HEK293 (cell line): ENCODE measurements at regions not wholly inside any gene's neighbourhood (a gene's known extent, or its start where the extent isn't known, plus 50 kb on each side); places are given as distances from the start of the nearest gene placed in this dataset.
A peak's percentile ranks its signal among the peaks of the same experiment; 100 is the strongest.

Experiments used
- CTCF ChIA-PET: fragments of 350-600 bp; formaldehyde crosslinking; extraction: SDS; loops from one replicate; lab custom pipeline; 2021; ENCODE audit warnings: antibody characterized with exemption; lab: Yijun Ruan, JAX
- POLR2A ChIA-PET: fragments of 300-600 bp; formaldehyde crosslinking; extraction: SDS; loops from one replicate; lab custom pipeline; 2020; ENCODE audit warnings: antibody characterized with exemption, inconsistent platforms; lab: Yijun Ruan, JAX
- H3K27ac ChIP-seq: fragments of 200-500 bp; sonication (Bioruptor generic); 2 replicates; pipeline ENCODE4 v1.5.1; 2014; ENCODE audit warnings: low read depth, low read length, control low read depth, inconsistent platforms; ENCODE audit errors: extremely low read depth
- H3K36me3 ChIP-seq, 2 experiments: fragments of 200-500 bp in 1 of 2; sonication (Bioruptor generic) in 1 of 2; 1 replicate in 1 of 2; 2 replicates in 1 of 2; pipeline ENCODE4 v1.5.1; 2014 to 2017; ENCODE audit warnings: inconsistent platforms in 2 of 2, low read length in 2 of 2; ENCODE audit not compliant: control insufficient read depth in 2 of 2, insufficient read depth in 1 of 2
- H3K4me1 ChIP-seq: fragments of 200-500 bp; sonication (Bioruptor generic); 2 replicates; pipeline ENCODE4 v1.5.1; 2014; ENCODE audit warnings: mild to moderate bottlenecking, low read length, inconsistent platforms; ENCODE audit not compliant: control insufficient read depth, insufficient read depth
- H3K4me3 ChIP-seq: 2 replicates; pipeline ENCODE4 v1.5.1; 2011; ENCODE audit warnings: low read depth, mild to moderate bottlenecking, control low read depth, low read length, moderate library complexity
- H3K9me3 ChIP-seq: fragments of 200-500 bp; sonication (Bioruptor generic); 2 replicates; pipeline ENCODE4 v1.5.1; 2014; ENCODE audit warnings: low read depth, low read length, inconsistent platforms; ENCODE audit not compliant: control insufficient read depth, insufficient read depth
- GLI4 ChIP-seq: fragments of 450-650 bp; formaldehyde crosslinking; IDR thresholded peaks from 2 replicates; pipeline ENCODE4 v1.5.1; 2016; ENCODE audit warnings: missing biosample characterization, missing genetic modification characterization
- GLIS1 ChIP-seq: fragments of 450-650 bp; formaldehyde crosslinking; IDR thresholded peaks from 2 replicates; pipeline ENCODE4 v1.5.1; 2016; ENCODE audit warnings: missing biosample characterization, missing genetic modification characterization
- SP2 ChIP-seq: fragments of 450-650 bp; formaldehyde crosslinking; IDR thresholded peaks from 2 replicates; pipeline ENCODE4 v1.5.1; 2016; ENCODE audit warnings: missing biosample characterization, missing genetic modification characterization
- TCF7L2 ChIP-seq: IDR thresholded peaks from 2 replicates; pipeline ENCODE4 v1.6.1; 2011; ENCODE audit warnings: low read depth, mild to moderate bottlenecking, inconsistent platforms, low read length, moderate library complexity, borderline replicate concordance
- ZNF10 ChIP-seq: fragments of 450-650 bp; formaldehyde crosslinking; IDR thresholded peaks from 2 replicates; pipeline ENCODE4 v1.5.1; 2017; ENCODE audit warnings: missing biosample characterization, missing genetic modification characterization
- ZNF112 ChIP-seq: fragments of 450-650 bp; formaldehyde crosslinking; IDR thresholded peaks from 2 replicates; pipeline ENCODE4 v1.5.0; 2017; ENCODE audit warnings: missing biosample characterization, missing genetic modification characterization
- ZNF157 ChIP-seq: fragments of 450-650 bp; formaldehyde crosslinking; IDR thresholded peaks from 2 replicates; pipeline ENCODE4 v1.5.1; 2016; ENCODE audit warnings: missing biosample characterization, missing genetic modification characterization
- ZNF2 ChIP-seq: fragments of 450-650 bp; formaldehyde crosslinking; IDR thresholded peaks from 2 replicates; pipeline ENCODE4 v1.5.1; 2016; ENCODE audit warnings: missing biosample characterization, missing genetic modification characterization
- ZNF202 ChIP-seq: fragments of 450-650 bp; formaldehyde crosslinking; IDR thresholded peaks from 2 replicates; pipeline ENCODE4 v1.5.1; 2016; ENCODE audit warnings: missing biosample characterization, missing genetic modification characterization, borderline replicate concordance
- ZNF302 ChIP-seq: fragments of 450-650 bp; formaldehyde crosslinking; IDR thresholded peaks from 2 replicates; pipeline ENCODE4 v1.5.1; 2016; ENCODE audit warnings: missing biosample characterization, missing genetic modification characterization, low read depth
- ZNF366 ChIP-seq: fragments of 450-650 bp; formaldehyde crosslinking; conservative IDR thresholded peaks from 2 replicates; pipeline ENCODE4 v1.5.1; 2016; ENCODE audit warnings: missing biosample characterization, missing genetic modification characterization
- ZNF391 ChIP-seq: fragments of 450-650 bp; formaldehyde crosslinking; IDR thresholded peaks from 2 replicates; pipeline ENCODE4 v1.5.1; 2016; ENCODE audit warnings: low read depth, missing biosample characterization, missing genetic modification characterization, borderline replicate concordance
- ZNF544 ChIP-seq: fragments of 450-650 bp; formaldehyde crosslinking; IDR thresholded peaks from 2 replicates; pipeline ENCODE4 v1.5.0; 2017; ENCODE audit warnings: missing biosample characterization, missing genetic modification characterization
- ZNF600 ChIP-seq: fragments of 450-650 bp; formaldehyde crosslinking; IDR thresholded peaks from 2 replicates; pipeline ENCODE4 v1.5.1; 2016; ENCODE audit warnings: missing biosample characterization, missing genetic modification characterization
- ZNF747 ChIP-seq: fragments of 450-650 bp; formaldehyde crosslinking; IDR thresholded peaks from 2 replicates; pipeline ENCODE4 v1.5.1; 2016; ENCODE audit warnings: missing biosample characterization, missing genetic modification characterization
- ZXDB ChIP-seq: fragments of 450-650 bp; formaldehyde crosslinking; IDR thresholded peaks from 2 replicates; pipeline ENCODE4 v1.5.1; 2016; ENCODE audit warnings: missing biosample characterization, missing genetic modification characterization
- TF ChIP-seq, protein P1 (sequence below): fragments of 450-650 bp; formaldehyde crosslinking; IDR thresholded peaks from 2 replicates; pipeline ENCODE4 v1.5.1; 2017; ENCODE audit warnings: missing biosample characterization, missing genetic modification characterization
- TF ChIP-seq, protein P2 (sequence below): fragments of 450-650 bp; formaldehyde crosslinking; IDR thresholded peaks from 2 replicates; pipeline ENCODE4 v1.5.1; 2017; ENCODE audit warnings: missing biosample characterization, missing genetic modification characterization
- TF ChIP-seq, protein P3 (sequence below): fragments of 450-650 bp; formaldehyde crosslinking; IDR thresholded peaks from 2 replicates; pipeline ENCODE4 v1.5.1; 2016; ENCODE audit warnings: missing biosample characterization, missing genetic modification characterization

DNA sequence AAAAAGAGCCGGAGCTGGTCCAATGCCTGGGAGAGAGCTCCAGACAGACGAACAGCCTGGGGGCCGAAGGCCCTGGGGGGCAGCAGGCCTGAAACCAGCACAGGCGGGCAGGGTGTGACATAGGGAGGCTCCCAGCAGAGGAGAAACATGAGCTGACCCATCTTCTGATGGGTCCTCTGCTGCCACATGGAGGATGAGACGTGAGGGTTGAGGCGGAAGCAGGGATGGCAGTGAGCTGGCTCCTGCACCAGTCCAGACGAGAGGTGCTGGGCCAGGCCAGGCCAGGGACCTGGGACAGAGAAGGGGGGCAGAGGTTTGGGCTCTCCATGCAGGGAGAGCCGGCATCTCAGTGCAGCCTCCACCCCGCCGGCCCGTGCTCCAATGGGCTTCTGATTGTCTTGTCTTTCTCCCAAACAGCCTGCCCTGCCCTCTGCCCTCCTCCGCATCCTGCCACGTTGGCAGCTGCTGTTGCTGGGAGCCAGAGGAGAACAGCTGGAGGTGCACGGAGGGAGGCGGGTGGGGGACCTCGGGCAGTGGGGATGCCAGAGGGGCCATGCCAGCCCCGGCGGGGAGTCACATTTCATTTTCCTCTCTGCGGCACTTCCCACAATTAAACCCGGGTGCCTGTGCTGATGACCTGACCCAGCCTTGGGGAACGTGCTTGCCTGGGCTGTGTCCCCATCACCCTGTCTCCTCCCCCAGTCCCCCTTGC lies 139.1 kb upstream of the GSE1 start (continued):
- TF ChIP-seq, protein P1, sequence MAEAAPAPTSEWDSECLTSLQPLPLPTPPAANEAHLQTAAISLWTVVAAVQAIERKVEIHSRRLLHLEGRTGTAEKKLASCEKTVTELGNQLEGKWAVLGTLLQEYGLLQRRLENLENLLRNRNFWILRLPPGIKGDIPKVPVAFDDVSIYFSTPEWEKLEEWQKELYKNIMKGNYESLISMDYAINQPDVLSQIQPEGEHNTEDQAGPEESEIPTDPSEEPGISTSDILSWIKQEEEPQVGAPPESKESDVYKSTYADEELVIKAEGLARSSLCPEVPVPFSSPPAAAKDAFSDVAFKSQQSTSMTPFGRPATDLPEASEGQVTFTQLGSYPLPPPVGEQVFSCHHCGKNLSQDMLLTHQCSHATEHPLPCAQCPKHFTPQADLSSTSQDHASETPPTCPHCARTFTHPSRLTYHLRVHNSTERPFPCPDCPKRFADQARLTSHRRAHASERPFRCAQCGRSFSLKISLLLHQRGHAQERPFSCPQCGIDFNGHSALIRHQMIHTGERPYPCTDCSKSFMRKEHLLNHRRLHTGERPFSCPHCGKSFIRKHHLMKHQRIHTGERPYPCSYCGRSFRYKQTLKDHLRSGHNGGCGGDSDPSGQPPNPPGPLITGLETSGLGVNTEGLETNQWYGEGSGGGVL, result peak; percentile 76; the same call in 1 of the 2 replicates
- TF ChIP-seq ZNF2 (tag by site-specific recombination) (no peak), GLI4 (tag by site-specific recombination) (no peak), ZXDB (no peak), ZNF391 (no peak)
- TF ChIP-seq, protein P2, sequence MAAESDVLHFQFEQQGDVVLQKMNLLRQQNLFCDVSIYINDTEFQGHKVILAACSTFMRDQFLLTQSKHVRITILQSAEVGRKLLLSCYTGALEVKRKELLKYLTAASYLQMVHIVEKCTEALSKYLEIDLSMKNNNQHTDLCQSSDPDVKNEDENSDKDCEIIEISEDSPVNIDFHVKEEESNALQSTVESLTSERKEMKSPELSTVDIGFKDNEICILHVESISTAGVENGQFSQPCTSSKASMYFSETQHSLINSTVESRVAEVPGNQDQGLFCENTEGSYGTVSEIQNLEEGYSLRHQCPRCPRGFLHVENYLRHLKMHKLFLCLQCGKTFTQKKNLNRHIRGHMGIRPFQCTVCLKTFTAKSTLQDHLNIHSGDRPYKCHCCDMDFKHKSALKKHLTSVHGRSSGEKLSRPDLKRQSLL, result peak; percentile 29; the same call in 1 of the 2 replicates

DNA sequence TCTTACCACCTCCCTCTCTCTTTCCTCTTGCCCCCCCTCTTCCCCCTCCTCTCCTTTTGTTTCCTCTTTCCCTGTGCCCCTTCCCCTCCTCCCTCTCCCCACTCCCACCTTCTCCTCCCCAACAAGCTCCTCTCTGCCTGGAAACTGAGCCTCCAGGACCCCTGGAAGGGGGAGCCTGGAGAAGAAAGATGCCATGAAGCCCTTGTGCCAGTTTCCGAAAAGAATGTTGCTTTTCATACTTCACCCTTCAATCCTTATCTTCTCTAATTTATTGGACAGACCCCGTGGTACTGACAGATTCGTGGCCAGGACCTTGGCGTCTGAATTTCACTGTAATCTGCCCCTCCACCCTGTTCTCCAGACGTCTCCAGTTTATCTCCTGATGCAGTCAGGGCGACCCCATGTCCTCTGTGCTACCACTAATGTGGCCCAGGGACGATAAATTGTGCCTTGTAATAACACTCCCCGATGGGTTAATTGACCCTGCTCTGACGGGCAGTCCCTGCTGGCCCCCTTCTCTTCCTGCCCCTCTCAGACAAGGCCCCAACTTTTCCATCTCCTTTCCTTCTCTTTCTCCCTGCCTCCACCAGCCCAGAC lies 138.4 kb upstream of the GSE1 start:
- H3K36me3 ChIP-seq, result no peaks in the 10 kb centered on the region
- no peak for TF ChIP-seq ZNF202
- no peak for TF ChIP-seq ZNF10
- TF ChIP-seq, protein P1, result no peak; the same call in 1 of the 2 replicates
- TF ChIP-seq ZNF747 (tag by site-specific recombination), result no peak
- TF ChIP-seq ZNF366, result no peak
- TF ChIP-seq ZNF302, result no peak
- no peak for TF ChIP-seq ZNF600 (tag by site-specific recombination)
- TF ChIP-seq ZNF157 (tag by site-specific recombination), result no peak
- no peak for TF ChIP-seq ZNF544
- no peak for TF ChIP-seq SP2 (tag by site-specific recombination)
- TF ChIP-seq GLIS1 (tag by site-specific recombination), result no peak
- no peak for TF ChIP-seq TCF7L2
- TF ChIP-seq, protein P3, sequence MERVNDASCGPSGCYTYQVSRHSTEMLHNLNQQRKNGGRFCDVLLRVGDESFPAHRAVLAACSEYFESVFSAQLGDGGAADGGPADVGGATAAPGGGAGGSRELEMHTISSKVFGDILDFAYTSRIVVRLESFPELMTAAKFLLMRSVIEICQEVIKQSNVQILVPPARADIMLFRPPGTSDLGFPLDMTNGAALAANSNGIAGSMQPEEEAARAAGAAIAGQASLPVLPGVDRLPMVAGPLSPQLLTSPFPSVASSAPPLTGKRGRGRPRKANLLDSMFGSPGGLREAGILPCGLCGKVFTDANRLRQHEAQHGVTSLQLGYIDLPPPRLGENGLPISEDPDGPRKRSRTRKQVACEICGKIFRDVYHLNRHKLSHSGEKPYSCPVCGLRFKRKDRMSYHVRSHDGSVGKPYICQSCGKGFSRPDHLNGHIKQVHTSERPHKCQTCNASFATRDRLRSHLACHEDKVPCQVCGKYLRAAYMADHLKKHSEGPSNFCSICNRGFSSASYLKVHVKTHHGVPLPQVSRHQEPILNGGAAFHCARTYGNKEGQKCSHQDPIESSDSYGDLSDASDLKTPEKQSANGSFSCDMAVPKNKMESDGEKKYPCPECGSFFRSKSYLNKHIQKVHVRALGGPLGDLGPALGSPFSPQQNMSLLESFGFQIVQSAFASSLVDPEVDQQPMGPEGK, result no peak; the same call in 1 of the 2 replicates
- TF ChIP-seq ZNF112, result no peak
- ChIA-PET CTCF (no interaction called here), POLR2A (no interaction called here)
- H3K4me3 ChIP-seq, result no peak overlapping the region
- H3K9me3 ChIP-seq, result no peaks in the 10 kb centered on the region
- H3K4me1 ChIP-seq, result peaks cover 11% of the 10 kb centered on the region
- H3K27ac ChIP-seq, result no peak overlapping the region
